ENCODE measurements at regions not wholly inside any gene's neighbourhood (a gene's known extent, or its start where the extent isn't known, plus 50 kb on each side); places are given as distances from the start of the nearest gene placed in this dataset.

DNA sequence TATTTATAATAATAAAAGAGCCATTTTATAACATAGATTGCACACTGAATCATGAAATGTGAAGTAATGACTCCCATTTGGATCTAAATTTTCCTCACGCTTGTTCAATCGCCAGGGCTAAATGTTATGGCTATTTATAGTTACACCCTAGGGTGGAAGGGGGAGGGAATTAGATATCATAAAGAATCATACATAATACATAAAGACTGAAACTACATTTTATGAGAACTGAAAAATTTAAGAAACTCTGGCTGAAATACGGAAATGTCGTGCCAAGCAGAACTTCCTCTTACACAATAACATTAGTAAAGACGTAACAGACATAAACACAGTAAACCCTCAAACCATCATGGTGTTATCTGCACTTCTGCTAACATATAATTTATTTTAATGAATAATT, 327.5 kb upstream of the PHF14 start:
- no peak overlapping the region for H4K91ac ChIP-seq (ENCODE audit: insufficient read depth, low read depth, low read length)
- no peak overlapping the region for H2AFZ ChIP-seq (replicated peaks; ENCODE audit: low read length, poor library complexity)
- in situ Hi-C loops (cut with MboI; ENCODE audit: low sequenced_read_pairs) (no loop called here), intact Hi-C loops (cut with micrococcal nuclease) (no loop called here), dilution Hi-C loops (cut with HindIII; ENCODE audit: low sequenced_read_pairs, unreplicated experiment) (no loop called here)
- H2BK20ac ChIP-seq (ENCODE audit: low read depth, low read length), result no peak overlapping the region
- no peak overlapping the region for H2AK9ac ChIP-seq (replicated peaks; ENCODE audit: low read depth, low read length, poor library complexity)
- BruUV-seq (replicated peaks), result no TSS peak
- DNase-seq, result no peak
- H2AK5ac ChIP-seq (ENCODE audit: low read depth, low read length), result no peak overlapping the region
- POLR2A ChIA-PET (ENCODE audit: unreplicated experiment), result no interaction called here
- peaks cover 1% of the 10 kb centered on the region; the same call in 1 of the 2 replicates for H3K9me3 ChIP-seq (ENCODE audit: control insufficient read depth, insufficient read depth, low read length)
- no peak for TF ChIP-seq POLR2A (IDR thresholded peaks at IDR 0.05; ENCODE audit: low read depth, low read length)
- no peak for TF ChIP-seq MAFK (IDR thresholded peaks at IDR 0.05; ENCODE audit: low read depth, low read length)
- TF ChIP-seq SMC3 (IDR thresholded peaks at IDR 0.05; ENCODE audit: low read depth, low read length), result no peak
- TF ChIP-seq NFE2L2 (IDR thresholded peaks at IDR 0.05; ENCODE audit: low read depth, low read length), result no peak
- no peak for TF ChIP-seq CHD1 (IDR thresholded peaks at IDR 0.05; ENCODE audit: low read depth, low read length)
- TF ChIP-seq MXI1 (IDR thresholded peaks at IDR 0.05; ENCODE audit: borderline replicate concordance, low read depth, low read length), result no peak
- no peak for TF ChIP-seq RAD21 (IDR thresholded peaks at IDR 0.05; ENCODE audit: low read length)
- no peak for TF ChIP-seq BHLHE40 (IDR thresholded peaks at IDR 0.05; ENCODE audit: low read depth, low read length)
- TF ChIP-seq, protein P1, sequence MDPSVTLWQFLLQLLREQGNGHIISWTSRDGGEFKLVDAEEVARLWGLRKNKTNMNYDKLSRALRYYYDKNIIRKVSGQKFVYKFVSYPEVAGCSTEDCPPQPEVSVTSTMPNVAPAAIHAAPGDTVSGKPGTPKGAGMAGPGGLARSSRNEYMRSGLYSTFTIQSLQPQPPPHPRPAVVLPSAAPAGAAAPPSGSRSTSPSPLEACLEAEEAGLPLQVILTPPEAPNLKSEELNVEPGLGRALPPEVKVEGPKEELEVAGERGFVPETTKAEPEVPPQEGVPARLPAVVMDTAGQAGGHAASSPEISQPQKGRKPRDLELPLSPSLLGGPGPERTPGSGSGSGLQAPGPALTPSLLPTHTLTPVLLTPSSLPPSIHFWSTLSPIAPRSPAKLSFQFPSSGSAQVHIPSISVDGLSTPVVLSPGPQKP (IDR thresholded peaks at IDR 0.05; ENCODE audit: borderline replicate concordance, low read depth, low read length), result no peak
- no peaks in the 10 kb centered on the region for H3K4me1 ChIP-seq (ENCODE audit: control insufficient read depth, insufficient read depth, low read length)
- H4K20me1 ChIP-seq (ENCODE audit: insufficient read depth, low read length), result no peaks in the 10 kb centered on the region
- H3K9ac ChIP-seq (ENCODE audit: low read depth, low read length), result no peak overlapping the region
- H2BK5ac ChIP-seq (ENCODE audit: low read depth, low read length, poor library complexity, severe bottlenecking), result no peak overlapping the region
- H3K18ac ChIP-seq (ENCODE audit: low read depth, low read length), result no peak overlapping the region
- H4K5ac ChIP-seq (ENCODE audit: low read depth, low read length), result no peak overlapping the region
- H3K4me2 ChIP-seq (ENCODE audit: low read depth, low read length), result no peak overlapping the region
- H3K23ac ChIP-seq (ENCODE audit: low read depth, low read length), result no peak overlapping the region
- H3K4ac ChIP-seq (ENCODE audit: low read depth, low read length), result no peak overlapping the region
- no peaks in the 10 kb centered on the region for H3K27me3 ChIP-seq (ENCODE audit: control insufficient read depth, insufficient read depth, low read length)
- H3K36me3 ChIP-seq (ENCODE audit: control insufficient read depth, insufficient read depth, low read length), result no peaks in the 10 kb centered on the region
- no peak overlapping the region for H2BK15ac ChIP-seq (ENCODE audit: low read depth, low read length)
- H3K27ac ChIP-seq (ENCODE audit: insufficient read depth, low read length), result no peak overlapping the region
- no peaks in the 10 kb centered on the region for H3K79me1 ChIP-seq (ENCODE audit: low read depth in 1 of 2, low read length in 2 of 2)
- no peak overlapping the region for H3K14ac ChIP-seq (replicated peaks; ENCODE audit: low read depth, low read length)
- no peak overlapping the region for H2BK120ac ChIP-seq (ENCODE audit: low read depth, low read length)
- H3K56ac ChIP-seq (ENCODE audit: extremely low read depth, insufficient read depth, low read length), result no peak overlapping the region
- H3K9me1 ChIP-seq (ENCODE audit: insufficient read depth, low read length), result no peaks in the 10 kb centered on the region
- WGBS, 2 experiments (ENCODE audit: extremely low coverage in 2 of 2, insufficient read length in 1 of 2), result no CpG with 5 or more reads among the region's 5 CpGs
- no peak for ATAC-seq (ENCODE audit: low read depth)
- CTCF ChIA-PET, result no interaction called here
- H4K8ac ChIP-seq (ENCODE audit: low read depth in 2 of 2, low read length in 2 of 2), result no peak overlapping the region
- no peak overlapping the region for H3K4me3 ChIP-seq (ENCODE audit: insufficient read depth, low read depth, low read length)

Measured in IMR-90 (cell line).